Colonic mucosa (tissue), 4 donors: ENCODE measurements at regions not wholly inside any gene's neighbourhood (a gene's known extent, or its start where the extent isn't known, plus 50 kb on each side); places are given as distances from the start of the nearest gene placed in this dataset.

ENCODE experiments used
- DNase-seq: peaks from one replicate; pipeline ENCODE4 v3.0.0-alpha.2; 2020
- H3K27ac ChIP-seq: fragments of 200-600 bp; one replicate; pipeline ENCODE4 v1.8.0; 2021
- H3K27me3 ChIP-seq: fragments of 200-600 bp; one replicate; pipeline ENCODE4 v1.8.0; 2021
- H3K36me3 ChIP-seq: fragments of 200-600 bp; one replicate; pipeline ENCODE4 v1.8.0; 2021
- H3K4me1 ChIP-seq: fragments of 200-600 bp; one replicate; pipeline ENCODE4 v1.8.0; 2021; ENCODE audit warnings: mild to moderate bottlenecking
- H3K4me3 ChIP-seq: fragments of 200-600 bp; one replicate; pipeline ENCODE4 v1.8.0; 2021
- H3K9ac ChIP-seq, 2 donors: one replicate each; pipeline ENCODE4 v1.7.0; 2013; ENCODE audit warnings: control low read depth in 2 of 2, low read depth in 2 of 2, low read length in 2 of 2
- H3K9me3 ChIP-seq: fragments of 200-600 bp; one replicate; pipeline ENCODE4 v1.8.0; 2021
- CTCF ChIP-seq: fragments of 200-600 bp; IDR thresholded peaks from one replicate; pipeline ENCODE4 v1.8.0; 2022; ENCODE audit warnings: antibody characterized with exemption, mild to moderate bottlenecking
- intact Hi-C: fragments of 100-400 bp; cut with DNase I; formaldehyde crosslinking; loops from one replicate; pipeline ENCODE4 v1.14.1; 2022
- donor health status: healthy.
- donor health status: DM: no; HTN: no; CAD: no.
- donor health status: DM: no; HTN: no; CAD: no.

GRCh38 chr3:178078953-178079352 lies 457.3 kb upstream of the KCNMB2 start:
- no peak for TF ChIP-seq CTCF
- Histone ChIP-seq H3K36me3 (no peaks in the 10 kb centered on the region), H3K9ac (no peak overlapping the region), H3K27me3 (no peaks in the 10 kb centered on the region), H3K27ac (no peak overlapping the region), H3K9me3 (no peaks in the 10 kb centered on the region), H3K4me3 (no peak overlapping the region), H3K4me1 (no peaks in the 10 kb centered on the region)
- intact Hi-C loops = no loop called here
- DNase-seq = no peak

GRCh38 chr3:178079966-178080365 lies 456.3 kb upstream of the KCNMB2 start:
- H3K4me1 ChIP-seq = peaks cover 7% of the 10 kb centered on the region
- no peak for DNase-seq
- no peak overlapping the region for H3K4me3 ChIP-seq
- H3K27ac ChIP-seq = no peak overlapping the region
- intact Hi-C loops = no loop called here
- no peaks in the 10 kb centered on the region for H3K36me3 ChIP-seq
- H3K27me3 ChIP-seq = no peaks in the 10 kb centered on the region
- H3K9ac ChIP-seq = no peak overlapping the region
- no peak for TF ChIP-seq CTCF
- H3K9me3 ChIP-seq = no peaks in the 10 kb centered on the region

GRCh38 chr3:178082326-178082906 lies 453.8 kb upstream of the KCNMB2 start:
- Histone ChIP-seq H3K4me3 (no peak overlapping the region), H3K9me3 (no peaks in the 10 kb centered on the region), H3K27me3 (no peaks in the 10 kb centered on the region), H3K36me3 (no peaks in the 10 kb centered on the region), H3K27ac (no peak overlapping the region), H3K4me1 (peaks cover 15% of the 10 kb centered on the region), H3K9ac (no peak overlapping the region)
- no peak for TF ChIP-seq CTCF
- no peak for DNase-seq
- intact Hi-C loops = no loop called here

- intact Hi-C loops = no loop called here
- Histone ChIP-seq H3K4me3 (no peak overlapping the region), H3K4me1 (peaks cover 15% of the 10 kb centered on the region), H3K9me3 (no peaks in the 10 kb centered on the region), H3K9ac (no peak overlapping the region), H3K36me3 (no peaks in the 10 kb centered on the region), H3K27ac (peak overlapping the region; percentile 25), H3K27me3 (no peaks in the 10 kb centered on the region)
- TF ChIP-seq CTCF = peak; percentile 47
- no peak for DNase-seq
Observed at GRCh38 chr3:178083906-178084866, 452.1 kb upstream of the KCNMB2 start.

- peak; percentile 79 for DNase-seq
- H3K9me3 ChIP-seq = no peaks in the 10 kb centered on the region
- intact Hi-C loops = no loop called here
- no peak overlapping the region for H3K4me3 ChIP-seq
- H3K36me3 ChIP-seq = no peaks in the 10 kb centered on the region
- peaks cover 15% of the 10 kb centered on the region for H3K4me1 ChIP-seq
- peak overlapping the region; percentile 41 for H3K27ac ChIP-seq
- no peak for TF ChIP-seq CTCF
- H3K27me3 ChIP-seq = no peaks in the 10 kb centered on the region
- H3K9ac ChIP-seq = no peak overlapping the region
Observed at GRCh38 chr3:178084938-178085816, 451.1 kb upstream of the KCNMB2 start.
